Amniotic epithelial cell (primary cell): ENCODE measurements at regions not wholly inside any gene's neighbourhood (a gene's known extent, or its start where the extent isn't known, plus 50 kb on each side); places are given as distances from the start of the nearest gene placed in this dataset.
A peak's percentile ranks its signal among the peaks of the same experiment; 100 is the strongest.

ENCODE experiments used
- DNase-seq: peaks from one replicate; pipeline ENCODE4 v3.0.0-alpha.2; 2010; ENCODE audit warnings: low read depth

- no peak for DNase-seq
Measured at GRCh38 chr15:47997195-47998080, 123.4 kb upstream of the SLC24A5 start.

- peak; percentile 7 for DNase-seq
Measured at GRCh38 chr15:47998619-47999019, 122.2 kb upstream of the SLC24A5 start.

- DNase-seq: no peak
Measured at GRCh38 chr15:48001393-48002039, 119.3 kb upstream of the SLC24A5 start.

DNA sequence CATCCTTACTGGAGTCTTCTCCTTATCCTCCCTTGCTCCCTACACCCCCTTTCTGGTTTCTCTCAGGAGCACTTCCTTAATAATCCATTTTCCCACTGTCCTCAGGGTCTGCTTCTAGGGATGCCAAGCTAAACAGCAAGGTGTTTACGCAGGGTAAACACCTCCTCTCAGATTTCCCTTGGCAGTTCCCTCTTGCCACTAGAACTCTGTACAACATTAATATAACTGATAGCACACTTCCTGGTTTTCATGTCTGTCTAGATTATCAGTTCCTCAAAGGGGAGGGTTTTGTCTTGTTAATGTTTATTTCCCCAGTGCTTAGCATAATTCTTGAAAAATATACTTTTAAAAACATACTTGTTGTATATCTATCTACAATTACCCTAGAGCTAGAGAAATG lies 118.0 kb upstream of the SLC24A5 start:
- no peak for DNase-seq

DNA sequence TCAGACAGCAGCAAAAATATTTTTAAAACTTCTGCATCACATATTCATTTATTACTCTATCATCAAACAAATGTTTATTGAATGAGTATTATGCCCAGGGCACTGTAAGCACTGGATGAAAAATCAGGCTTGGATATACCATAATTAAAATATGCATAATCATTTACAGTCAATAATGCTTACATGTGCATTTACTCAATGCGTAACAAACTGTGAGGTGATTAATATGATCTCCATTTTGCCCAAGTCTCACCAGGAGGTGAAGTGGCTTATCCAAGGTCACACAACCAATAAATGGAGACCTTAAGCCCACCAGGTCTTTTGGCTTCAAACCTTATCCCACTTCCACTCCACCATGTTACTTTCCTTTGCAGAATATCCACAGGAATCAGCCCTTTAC lies 117.3 kb upstream of the SLC24A5 start:
- no peak for DNase-seq

DNA sequence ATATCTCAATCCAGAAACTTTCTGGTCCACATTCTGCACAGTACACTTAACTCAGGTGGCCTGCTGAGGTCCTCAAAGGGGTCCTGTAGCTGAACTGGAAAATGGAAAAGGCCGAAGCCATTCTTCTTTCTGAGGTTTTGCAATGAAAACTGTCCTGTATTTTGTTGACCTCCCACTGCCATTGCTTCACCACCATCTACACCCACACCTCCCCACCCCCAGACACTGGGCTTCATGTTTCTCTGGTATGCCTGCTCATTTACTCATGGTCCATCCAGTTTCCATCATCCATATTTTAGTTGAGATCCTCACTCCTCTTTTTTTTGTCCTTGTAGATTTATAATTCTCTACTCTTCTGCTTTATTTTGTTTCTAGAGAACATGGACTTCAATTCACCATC lies 115.7 kb upstream of the SLC24A5 start:
- no peak for DNase-seq

- no peak for DNase-seq
Measured at GRCh38 chr15:48006031-48006511, 114.7 kb upstream of the SLC24A5 start.

DNA sequence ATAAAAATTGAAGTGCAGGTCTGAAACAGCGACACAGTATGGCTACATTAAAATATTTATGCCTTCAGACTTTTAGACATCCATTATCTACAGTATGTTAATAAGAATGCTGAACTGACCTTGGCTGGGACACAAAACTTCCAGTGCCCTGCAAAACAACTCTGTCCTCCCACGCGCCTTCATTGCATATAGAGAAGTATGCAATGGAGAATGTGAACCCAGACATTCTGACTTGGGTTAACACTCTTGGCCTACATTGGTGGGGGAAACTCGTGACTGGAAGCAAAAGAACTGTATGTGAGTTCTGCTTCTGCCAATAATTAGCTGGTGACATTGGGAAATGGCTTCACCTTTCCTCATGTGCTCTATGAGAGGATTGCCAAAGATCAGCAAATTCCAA lies 110.5 kb upstream of the SLC24A5 start:
- DNase-seq: peak; percentile 10

DNA sequence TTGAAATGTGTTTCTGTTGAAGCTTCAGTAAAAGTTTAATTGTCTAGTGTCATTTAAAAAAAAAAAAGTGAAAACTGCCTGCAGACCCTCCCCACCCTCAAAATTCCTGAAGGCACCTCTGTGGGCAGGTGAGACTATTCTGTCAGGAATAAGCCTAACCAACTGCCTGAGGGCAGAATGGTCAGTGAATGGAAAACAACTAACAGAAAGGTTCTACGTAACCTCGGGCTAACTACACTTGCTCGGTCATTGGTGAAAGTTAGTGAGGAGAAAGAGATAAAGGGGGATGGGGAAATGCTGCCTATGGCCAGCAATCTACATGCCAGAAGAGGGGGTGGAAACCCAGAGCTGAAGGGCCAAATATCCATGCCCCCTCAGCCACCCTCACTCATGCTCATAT lies 108.6 kb upstream of the SLC24A5 start:
- no peak for DNase-seq

GRCh38 chr15:48016865-48017264 lies 103.9 kb upstream of the SLC24A5 start:
- DNase-seq: no peak

GRCh38 chr15:48017747-48018146 lies 103.0 kb upstream of the SLC24A5 start:
- no peak for DNase-seq

GRCh38 chr15:48020166-48020565 lies 100.6 kb upstream of the SLC24A5 start:
- DNase-seq: no peak

DNA sequence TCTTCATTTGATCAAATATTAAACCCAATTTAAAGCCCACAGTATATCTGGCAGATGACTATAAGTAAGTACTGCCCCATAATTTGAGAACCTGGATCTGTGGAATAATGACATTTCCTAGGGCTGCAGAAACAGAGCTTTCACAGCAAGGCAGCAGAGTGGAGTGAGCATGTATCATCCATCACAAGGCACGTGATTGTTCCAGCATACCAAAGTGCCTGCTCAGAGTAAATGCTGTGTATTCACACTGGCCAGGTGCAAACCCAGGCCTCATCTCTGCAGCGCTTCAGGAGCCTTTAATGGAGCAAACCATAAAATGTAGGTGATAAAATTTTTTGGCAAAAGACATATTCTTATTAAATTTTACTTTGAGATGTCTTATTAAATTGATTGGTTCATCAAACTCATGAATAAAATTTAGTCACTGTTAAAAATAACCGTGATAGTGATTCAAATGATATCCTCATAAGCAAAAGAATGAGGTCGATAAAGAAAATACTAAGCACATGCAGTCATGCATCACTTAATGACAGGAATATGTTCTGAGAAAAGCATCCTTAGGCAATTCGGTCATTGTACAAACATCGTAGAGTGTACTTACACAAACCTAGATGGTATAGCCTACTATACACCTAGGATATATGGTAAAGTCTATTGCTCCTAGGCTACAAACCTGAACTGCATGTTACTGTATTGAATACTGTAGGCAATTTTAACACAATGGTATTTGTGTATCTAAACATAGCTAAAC lies 99.3 kb upstream of the SLC24A5 start:
- DNase-seq: peak; percentile 46

GRCh38 chr15:48025118-48025517 lies 95.7 kb upstream of the SLC24A5 start:
- DNase-seq: peak; percentile 2

DNA sequence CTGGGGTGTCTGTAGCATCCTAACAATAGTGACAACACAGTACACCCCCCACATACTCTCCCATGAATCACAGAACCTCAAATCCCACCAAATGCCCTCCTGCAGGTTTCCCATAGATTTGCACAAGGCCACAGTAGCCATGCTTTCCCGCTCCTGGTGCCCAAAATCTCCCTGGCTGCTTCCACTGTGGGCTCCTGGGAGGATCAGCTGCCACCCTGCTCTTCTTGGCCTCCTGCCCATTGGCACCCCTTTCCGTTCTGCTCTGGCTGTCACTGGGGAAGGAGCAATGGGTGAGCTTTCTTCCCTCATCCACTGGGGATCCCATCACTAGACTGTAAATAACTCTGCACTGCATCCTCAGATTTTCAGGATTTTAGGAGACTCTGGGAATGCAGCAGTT lies 92.1 kb upstream of the SLC24A5 start:
- DNase-seq: no peak

GRCh38 chr15:48029642-48030041 lies 91.1 kb upstream of the SLC24A5 start:
- no peak for DNase-seq

GRCh38 chr15:48031466-48031865 lies 89.3 kb upstream of the SLC24A5 start:
- DNase-seq: no peak

DNA sequence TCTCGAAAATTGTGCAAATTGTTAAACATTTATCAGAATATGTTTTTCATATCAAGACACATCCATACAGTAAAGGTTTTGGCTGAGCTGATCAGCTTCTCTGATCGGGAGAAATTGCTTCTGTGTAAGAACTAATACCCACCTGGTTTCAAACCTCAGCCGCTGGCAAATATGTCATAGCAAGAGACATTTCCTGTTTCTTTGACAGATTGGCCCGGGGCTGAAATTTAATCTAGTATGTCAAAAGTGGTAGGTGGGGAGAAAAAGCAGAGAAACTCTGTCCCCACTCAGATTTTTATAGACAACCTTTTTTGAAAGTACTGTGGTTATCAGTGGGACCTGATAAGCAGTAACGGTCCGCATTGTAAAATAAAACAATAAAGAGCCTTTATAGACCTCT lies 88.8 kb upstream of the SLC24A5 start:
- no peak for DNase-seq

GRCh38 chr15:48032911-48033310 lies 87.9 kb upstream of the SLC24A5 start:
- DNase-seq: no peak

DNA sequence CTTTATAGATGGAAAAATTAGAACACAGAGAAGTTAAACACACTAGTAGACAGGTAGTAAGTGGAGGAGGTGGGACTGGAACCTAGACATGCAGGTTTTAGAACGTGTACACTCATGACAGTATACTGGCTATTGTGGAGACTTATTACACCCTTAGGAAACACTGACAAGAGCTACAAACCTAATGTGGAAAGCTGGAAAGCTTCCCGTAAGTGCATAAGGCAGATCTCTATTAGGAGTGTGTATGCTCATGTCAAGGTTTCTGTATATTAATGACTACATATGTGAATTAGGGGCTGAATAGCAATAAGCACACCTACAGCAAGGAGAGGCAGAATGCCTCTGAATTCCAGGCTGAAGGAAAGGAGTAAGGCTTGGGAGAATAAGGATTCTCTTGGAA lies 82.6 kb upstream of the SLC24A5 start:
- DNase-seq: no peak

DNA sequence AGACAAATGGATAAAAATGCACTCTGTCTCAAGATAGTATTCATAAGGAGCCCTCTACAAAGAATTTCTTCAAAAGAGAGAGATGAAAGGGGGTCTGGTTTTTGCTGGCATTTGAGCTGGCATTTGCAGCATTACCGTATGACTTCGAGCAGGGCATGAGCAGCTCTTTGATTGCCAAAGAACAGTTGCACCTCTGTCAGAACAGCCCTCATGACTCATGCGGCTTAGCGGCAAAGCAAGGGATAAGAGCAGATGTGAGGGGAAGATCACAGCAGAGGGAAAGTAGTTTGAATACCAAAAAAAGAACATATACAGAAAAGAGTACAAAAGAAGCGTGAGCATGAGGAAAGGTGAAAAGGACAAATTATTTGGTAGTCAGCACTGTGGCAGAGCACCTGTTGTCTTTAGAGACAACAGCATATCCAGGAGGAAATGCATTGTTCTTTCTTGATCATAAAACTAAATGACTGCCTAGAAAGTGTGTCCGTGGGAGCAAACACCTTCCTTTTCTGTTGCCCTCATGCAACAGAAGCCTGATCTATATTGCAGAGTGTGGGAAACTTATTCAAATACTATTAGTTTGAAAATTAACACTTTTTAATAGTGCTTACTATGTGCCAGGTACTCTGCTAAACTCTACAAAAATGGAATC lies 80.5 kb upstream of the SLC24A5 start:
- DNase-seq: peak; percentile 74

GRCh38 chr15:48041454-48041853 lies 79.3 kb upstream of the SLC24A5 start:
- no peak for DNase-seq
